ENCODE measurements at regions not wholly inside any gene's neighbourhood (a gene's known extent, or its start where the extent isn't known, plus 50 kb on each side); places are given as distances from the start of the nearest gene placed in this dataset.
"Not testable (repeated sequence)": the region's sequence is repeated elsewhere in the genome, so short reads cannot be mapped to it uniquely, and the experiment has no call there.

DNA sequence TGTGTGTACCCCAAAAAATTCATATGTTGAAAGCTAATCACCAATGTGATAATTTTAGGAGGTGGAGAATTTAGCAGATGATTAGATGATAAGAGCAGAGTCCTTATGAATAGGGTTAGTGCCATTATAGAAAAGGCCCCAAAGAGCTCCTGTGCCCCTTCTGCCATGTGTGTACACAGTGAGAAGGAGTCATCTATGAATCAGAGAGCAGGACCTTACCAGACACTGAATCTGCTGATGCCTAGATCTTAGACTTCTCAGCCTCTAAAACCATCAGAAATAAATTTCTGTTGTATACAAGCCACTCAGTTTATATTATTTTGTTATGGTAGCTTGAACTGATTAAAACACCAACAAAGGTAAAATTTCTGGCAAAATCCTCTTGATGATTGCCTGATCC, 560.0 kb upstream of the CDH2 start:
- no peak for TF ChIP-seq ZFX (IDR thresholded peaks at IDR 0.05)
- TF ChIP-seq, protein P1, sequence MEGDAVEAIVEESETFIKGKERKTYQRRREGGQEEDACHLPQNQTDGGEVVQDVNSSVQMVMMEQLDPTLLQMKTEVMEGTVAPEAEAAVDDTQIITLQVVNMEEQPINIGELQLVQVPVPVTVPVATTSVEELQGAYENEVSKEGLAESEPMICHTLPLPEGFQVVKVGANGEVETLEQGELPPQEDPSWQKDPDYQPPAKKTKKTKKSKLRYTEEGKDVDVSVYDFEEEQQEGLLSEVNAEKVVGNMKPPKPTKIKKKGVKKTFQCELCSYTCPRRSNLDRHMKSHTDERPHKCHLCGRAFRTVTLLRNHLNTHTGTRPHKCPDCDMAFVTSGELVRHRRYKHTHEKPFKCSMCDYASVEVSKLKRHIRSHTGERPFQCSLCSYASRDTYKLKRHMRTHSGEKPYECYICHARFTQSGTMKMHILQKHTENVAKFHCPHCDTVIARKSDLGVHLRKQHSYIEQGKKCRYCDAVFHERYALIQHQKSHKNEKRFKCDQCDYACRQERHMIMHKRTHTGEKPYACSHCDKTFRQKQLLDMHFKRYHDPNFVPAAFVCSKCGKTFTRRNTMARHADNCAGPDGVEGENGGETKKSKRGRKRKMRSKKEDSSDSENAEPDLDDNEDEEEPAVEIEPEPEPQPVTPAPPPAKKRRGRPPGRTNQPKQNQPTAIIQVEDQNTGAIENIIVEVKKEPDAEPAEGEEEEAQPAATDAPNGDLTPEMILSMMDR (conservative IDR thresholded peaks at IDR 0.05), result no peak
- H3K27ac ChIP-seq, result no peak overlapping the region

DNA sequence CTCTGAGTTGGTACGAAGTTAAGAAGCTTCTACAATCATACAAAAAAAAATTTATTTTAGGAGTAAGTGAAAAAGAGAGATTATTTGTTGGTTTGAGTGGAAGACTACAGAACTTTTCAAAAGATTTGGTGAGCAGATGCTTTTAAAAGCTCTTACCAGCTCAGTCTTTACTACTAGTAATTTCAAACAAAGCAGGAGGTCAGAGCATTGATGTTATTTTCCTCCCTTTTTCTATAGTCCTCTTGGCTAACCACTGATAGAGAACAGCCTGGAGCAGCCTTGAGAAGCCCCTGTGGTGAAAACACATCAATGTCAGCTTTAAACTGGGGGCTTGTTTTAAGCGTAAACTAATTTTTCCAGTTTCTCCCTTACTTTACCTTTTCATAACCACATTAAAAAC, 559.3 kb upstream of the CDH2 start:
- no peak overlapping the region for H3K27ac ChIP-seq
- TF ChIP-seq, protein P1 (conservative IDR thresholded peaks at IDR 0.05), result no peak
- TF ChIP-seq ZFX (IDR thresholded peaks at IDR 0.05), result no peak

DNA sequence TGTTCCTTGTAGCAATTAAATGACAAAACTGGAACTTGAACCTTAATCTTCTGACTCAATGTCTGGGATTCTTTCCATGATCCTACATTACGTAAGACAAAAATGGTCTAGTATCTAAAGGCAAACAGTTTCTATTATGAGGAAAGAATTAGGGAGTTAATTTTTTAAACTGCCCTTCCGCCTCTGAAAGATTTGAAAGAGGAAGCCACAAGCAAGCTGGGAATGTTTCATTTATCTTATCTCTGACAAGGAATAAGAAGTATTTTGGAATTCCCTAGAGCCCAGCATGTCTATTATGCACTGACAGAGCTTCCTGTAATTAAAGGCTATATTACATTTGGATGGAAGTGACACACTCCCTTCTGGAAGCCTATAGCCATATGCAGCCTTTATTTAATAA, 558.8 kb upstream of the CDH2 start:
- no peak overlapping the region for H3K27ac ChIP-seq
- TF ChIP-seq, protein P1 (conservative IDR thresholded peaks at IDR 0.05), result no peak
- TF ChIP-seq ZFX (IDR thresholded peaks at IDR 0.05), result no peak

DNA sequence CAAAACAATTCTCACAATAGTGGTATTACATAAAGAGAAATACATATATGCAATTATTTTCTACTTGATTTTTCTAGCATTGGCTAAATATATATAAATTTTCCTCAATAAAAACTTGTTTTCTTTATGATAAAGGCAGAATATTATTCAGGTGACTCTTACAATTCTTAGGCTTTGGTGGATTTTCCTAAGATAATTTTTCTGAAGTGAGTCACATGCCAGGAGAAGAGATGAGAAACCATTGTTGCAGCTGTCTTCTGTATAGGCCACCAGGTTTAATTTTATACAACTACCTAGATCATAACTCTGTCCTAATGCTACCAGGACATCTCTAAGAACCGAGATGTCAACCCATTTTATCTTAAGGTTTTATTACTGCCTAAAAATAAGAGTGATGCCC, 552.4 kb upstream of the CDH2 start:
- H3K27ac ChIP-seq, result no peak overlapping the region
- TF ChIP-seq ZFX (IDR thresholded peaks at IDR 0.05), result no peak
- TF ChIP-seq, protein P1 (conservative IDR thresholded peaks at IDR 0.05), result no peak

DNA sequence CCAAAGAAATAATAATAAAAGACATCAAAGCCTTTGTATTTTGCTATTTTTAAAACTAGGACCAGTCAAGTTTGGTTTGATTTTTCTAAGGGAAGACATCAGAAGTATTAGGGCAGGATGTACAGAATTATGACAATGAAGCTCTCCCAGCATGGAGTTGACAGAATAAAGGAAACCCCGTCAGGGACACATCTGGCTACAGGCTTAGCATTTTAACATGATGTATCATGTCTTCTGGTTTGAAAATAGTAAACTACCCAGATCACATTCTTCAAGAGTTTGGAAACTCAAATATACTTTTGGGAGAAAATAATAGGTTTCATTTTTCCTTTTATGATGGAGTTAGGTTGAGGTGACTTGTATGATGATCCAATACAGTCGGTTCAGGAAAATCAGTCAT, 552.0 kb upstream of the CDH2 start:
- H3K27ac ChIP-seq, result no peak overlapping the region

DNA sequence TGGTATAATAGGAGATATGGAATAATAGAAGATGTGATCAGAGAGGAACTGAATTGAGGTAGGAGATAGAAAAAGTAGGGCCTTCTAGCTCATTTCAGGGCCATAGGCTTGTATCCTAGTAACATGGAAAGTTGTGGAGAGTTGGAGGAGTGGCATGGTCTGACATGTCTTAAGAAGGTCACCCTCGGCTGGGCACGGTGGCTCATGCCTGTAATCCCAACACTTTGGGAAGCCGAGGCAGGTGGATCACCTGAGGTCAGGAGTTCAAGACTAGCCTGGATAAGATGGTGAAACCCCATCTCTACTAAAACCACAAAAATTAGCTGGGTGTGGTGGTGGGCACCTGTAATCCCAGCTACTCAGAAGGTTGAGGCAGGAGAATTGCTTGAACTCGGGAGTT, 550.3 kb upstream of the CDH2 start:
- H3K27ac ChIP-seq, result not testable (repeated sequence)

More for the DNA sequence above, 552.0 kb upstream of the CDH2 start:
- no peak for TF ChIP-seq ZFX (IDR thresholded peaks at IDR 0.05)
- TF ChIP-seq, protein P1 (conservative IDR thresholded peaks at IDR 0.05), result no peak

DNA sequence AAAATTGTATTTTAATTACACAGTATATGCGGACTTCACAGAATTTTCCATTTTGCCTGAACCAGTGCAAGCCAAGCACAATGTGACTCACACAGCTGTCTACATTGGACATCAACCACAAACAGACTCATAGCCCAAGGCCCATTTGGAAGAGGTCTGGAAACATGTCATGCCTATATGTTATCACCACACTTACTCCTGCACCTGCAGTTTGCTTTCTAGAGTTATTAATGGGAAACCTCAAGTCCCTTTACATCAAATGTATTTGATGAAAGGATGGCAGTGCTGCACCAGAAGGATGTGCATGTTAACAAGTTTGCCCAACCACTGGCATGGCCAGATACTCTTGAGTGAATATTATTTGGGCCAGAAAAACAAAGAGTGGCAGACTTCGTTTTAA, 548.9 kb upstream of the CDH2 start:
- TF ChIP-seq ZFX (IDR thresholded peaks at IDR 0.05), result no peak
- no peak overlapping the region for H3K27ac ChIP-seq

DNA sequence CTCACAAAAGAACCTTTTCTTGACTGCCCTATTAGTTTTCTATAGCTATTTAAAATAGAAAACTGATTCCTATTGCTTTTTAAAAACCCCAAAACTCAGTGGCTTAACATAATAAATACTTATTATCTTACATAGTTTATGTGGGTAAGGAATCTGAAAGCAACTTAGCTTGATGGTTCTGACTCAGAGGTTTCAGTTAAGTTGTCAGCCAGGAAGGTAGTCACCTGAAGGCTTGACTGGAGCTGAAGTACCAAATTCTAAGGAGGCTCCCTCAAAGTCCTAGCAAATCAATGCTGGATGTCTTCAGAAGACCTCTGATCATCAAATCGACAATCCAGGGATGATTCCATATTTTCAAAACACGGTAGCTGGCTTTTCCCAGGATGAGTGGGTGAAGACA, 546.6 kb upstream of the CDH2 start:
- H3K27ac ChIP-seq, result no peak overlapping the region
- TF ChIP-seq, protein P1 (conservative IDR thresholded peaks at IDR 0.05), result no peak
- TF ChIP-seq ZFX (IDR thresholded peaks at IDR 0.05), result no peak

DNA sequence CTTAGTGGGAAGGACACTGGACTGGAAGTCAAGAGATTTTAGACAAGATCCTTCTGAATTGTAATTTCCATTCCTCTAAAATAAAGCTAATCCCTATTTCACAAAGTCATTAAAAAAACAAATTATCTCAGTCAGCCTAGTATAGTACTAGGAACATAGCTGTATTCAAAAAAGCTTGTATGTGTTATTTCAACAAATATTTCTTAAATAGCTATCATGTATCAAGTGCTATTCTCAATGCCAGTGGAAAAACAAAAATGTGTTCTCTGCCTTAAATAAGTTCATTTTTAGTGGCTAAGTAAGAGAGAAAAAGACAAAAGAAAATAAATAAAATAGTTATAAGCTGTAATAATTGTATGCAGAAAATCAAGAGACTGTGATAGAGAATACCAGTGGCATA, 541.8 kb upstream of the CDH2 start:
- no peak overlapping the region for H3K27ac ChIP-seq
- TF ChIP-seq, protein P1 (conservative IDR thresholded peaks at IDR 0.05), result no peak
- TF ChIP-seq ZFX (IDR thresholded peaks at IDR 0.05), result no peak
